SK-N-SH treated with all-trans-retinoic acid at 6 μM for 48 hours (cell line): ENCODE measurements at regions not wholly inside any gene's neighbourhood (a gene's known extent, or its start where the extent isn't known, plus 50 kb on each side); places are given as distances from the start of the nearest gene placed in this dataset.
A peak's percentile ranks its signal among the peaks of the same experiment; 100 is the strongest.

Source experiments
- ATAC-seq: fragments of 200-7000 bp; cut with Tn5 transposase; 3 replicates; pipeline ENCODE4 v1.9.1; 2020; ENCODE audit warnings: mild to moderate bottlenecking, moderate library complexity
- ARNTL ChIP-seq: fragments of 450-650 bp; formaldehyde crosslinking; IDR thresholded peaks from 2 replicates; pipeline ENCODE4 v1.5.0; 2020; ENCODE audit warnings: low read depth, mild to moderate bottlenecking, moderate library complexity, borderline replicate concordance
- BACH2 ChIP-seq: fragments of 250-450 bp; sonication (Bioruptor Pico); IDR thresholded peaks from 2 replicates; pipeline ENCODE4 v1.9.0; 2021; ENCODE audit warnings: mild to moderate bottlenecking, borderline replicate concordance
- CSDC2 ChIP-seq: fragments of 250-450 bp; sonication (Bioruptor Pico); IDR thresholded peaks from 2 replicates; pipeline ENCODE4 v1.5.0; 2020; ENCODE audit warnings: mild to moderate bottlenecking, moderate library complexity
- ESRRG ChIP-seq: fragments of 250-450 bp; sonication (Bioruptor Pico); IDR thresholded peaks from 2 replicates; pipeline ENCODE4 v1.6.1; 2021; ENCODE audit warnings: mild to moderate bottlenecking
- GLIS3 ChIP-seq: fragments of 250-450 bp; sonication (Bioruptor Pico); IDR thresholded peaks from 2 replicates; pipeline ENCODE4 v1.5.0; 2020; ENCODE audit warnings: mild to moderate bottlenecking, moderate library complexity
- ISL1 ChIP-seq: fragments of 250-450 bp; sonication (Bioruptor Pico); IDR thresholded peaks from 2 replicates; pipeline ENCODE4 v2.1.2; 2022; ENCODE audit warnings: mild to moderate bottlenecking, moderate library complexity
- OSR1 ChIP-seq: fragments of 250-450 bp; sonication (Bioruptor Pico); IDR thresholded peaks from 2 replicates; pipeline ENCODE4 v1.8.0; 2022; ENCODE audit warnings: moderate library complexity, mild to moderate bottlenecking, inconsistent platforms
- PATZ1 ChIP-seq: fragments of 250-450 bp; sonication (Bioruptor Pico); IDR thresholded peaks from 2 replicates; pipeline ENCODE4 v1.8.0; 2020; ENCODE audit warnings: mild to moderate bottlenecking, moderate library complexity, borderline replicate concordance
- POU6F1 ChIP-seq: fragments of 250-450 bp; sonication (Bioruptor Pico); IDR thresholded peaks from 2 replicates; pipeline ENCODE4 v1.8.0; 2021; ENCODE audit warnings: low read depth, mild to moderate bottlenecking, moderate library complexity, borderline replicate concordance
- PPARA ChIP-seq: fragments of 250-450 bp; sonication (Bioruptor Pico); IDR thresholded peaks from 2 replicates; pipeline ENCODE4 v1.5.0; 2020; ENCODE audit warnings: mild to moderate bottlenecking, borderline replicate concordance
- RARB ChIP-seq: fragments of 250-450 bp; sonication (Bioruptor Pico); IDR thresholded peaks from 2 replicates; pipeline ENCODE4 v1.8.0; 2021; ENCODE audit warnings: mild to moderate bottlenecking, moderate library complexity
- SNAI2 ChIP-seq: fragments of 250-450 bp; sonication (Bioruptor Pico); IDR thresholded peaks from 2 replicates; pipeline ENCODE4 v1.5.0; 2020; ENCODE audit warnings: mild to moderate bottlenecking, moderate library complexity
- TCF4 ChIP-seq: fragments of 250-450 bp; sonication (Bioruptor Pico); IDR thresholded peaks from 2 replicates; pipeline ENCODE4 v1.8.0; 2021; ENCODE audit warnings: mild to moderate bottlenecking, moderate library complexity, borderline replicate concordance
- TOX ChIP-seq: fragments of 250-450 bp; sonication (Bioruptor Pico); IDR thresholded peaks from 2 replicates; pipeline ENCODE4 v1.8.0; 2021; ENCODE audit warnings: mild to moderate bottlenecking, moderate library complexity, borderline replicate concordance
- TSHZ2 ChIP-seq: fragments of 250-450 bp; sonication (Bioruptor Pico); IDR thresholded peaks from 2 replicates; pipeline ENCODE4 v1.5.0; 2020; ENCODE audit warnings: mild to moderate bottlenecking, moderate library complexity
- ZC3H10 ChIP-seq: fragments of 250-450 bp; sonication (Bioruptor Pico); IDR thresholded peaks from 2 replicates; pipeline ENCODE4 v1.5.1; 2021; ENCODE audit warnings: mild to moderate bottlenecking, moderate library complexity
- ZFP3 ChIP-seq: fragments of 250-450 bp; sonication (Bioruptor Pico); IDR thresholded peaks from 2 replicates; pipeline ENCODE4 v1.5.0; 2020; ENCODE audit warnings: mild to moderate bottlenecking, moderate library complexity
- ZNF8 ChIP-seq: fragments of 450-650 bp; formaldehyde crosslinking; IDR thresholded peaks from 2 replicates; pipeline ENCODE4 v1.5.0; 2020; ENCODE audit warnings: mild to moderate bottlenecking, moderate library complexity

- TF ChIP-seq BACH2 (CRISPR knock-in tag), result no peak
- TF ChIP-seq ZNF8 (CRISPR knock-in tag), result no peak
- no peak for TF ChIP-seq RARB (CRISPR knock-in tag)
- TF ChIP-seq PPARA (CRISPR knock-in tag), result no peak
- TF ChIP-seq TCF4 (CRISPR knock-in tag), result no peak
- peak; percentile 19; the same call in 1 of the 3 replicates for ATAC-seq
Observed at GRCh38 chr13:47252627-47253026, 355.8 kb upstream of the HTR2A start.

- TF ChIP-seq RARB (CRISPR knock-in tag), result no peak
- no peak for TF ChIP-seq SNAI2 (CRISPR knock-in tag)
- TF ChIP-seq ZNF8 (CRISPR knock-in tag), result no peak
- TF ChIP-seq BACH2 (CRISPR knock-in tag), result no peak
- no peak for TF ChIP-seq POU6F1 (CRISPR knock-in tag)
- TF ChIP-seq PATZ1 (CRISPR knock-in tag), result no peak
- TF ChIP-seq ZFP3, result no peak
- no peak for TF ChIP-seq GLIS3 (CRISPR knock-in tag)
- TF ChIP-seq TCF4 (CRISPR knock-in tag), result no peak
- no peak for TF ChIP-seq ZC3H10 (CRISPR knock-in tag)
- TF ChIP-seq ESRRG (CRISPR knock-in tag), result no peak
- ATAC-seq, result peak; percentile 54; the same call in 2 of the 3 replicates
Observed at GRCh38 chr13:47251771-47252170, 354.9 kb upstream of the HTR2A start.

GRCh38 chr13:47250146-47250545 lies 353.3 kb upstream of the HTR2A start:
- TF ChIP-seq OSR1 (CRISPR knock-in tag), result no peak
- peak; percentile 28; the same call in 1 of the 2 replicates for TF ChIP-seq TOX (CRISPR knock-in tag)
- TF ChIP-seq ZC3H10 (CRISPR knock-in tag), result 0 out of 2 replicates have a peak, but pooled peaks have one; percentile 35
- ATAC-seq, result peak; percentile 76

GRCh38 chr13:47249266-47249665 lies 352.4 kb upstream of the HTR2A start:
- no peak for ATAC-seq
- TF ChIP-seq SNAI2 (CRISPR knock-in tag) (no peak), ZFP3 (no peak), POU6F1 (CRISPR knock-in tag) (no peak), TCF4 (CRISPR knock-in tag) (no peak), ZNF8 (CRISPR knock-in tag) (no peak)

GRCh38 chr13:47241446-47241845 lies 344.6 kb upstream of the HTR2A start:
- TF ChIP-seq ZC3H10 (CRISPR knock-in tag) (no peak), CSDC2 (CRISPR knock-in tag) (no peak), ARNTL (CRISPR knock-in tag) (no peak), PPARA (CRISPR knock-in tag) (no peak), ZFP3 (no peak), PATZ1 (CRISPR knock-in tag) (no peak), BACH2 (CRISPR knock-in tag) (no peak), ISL1 (CRISPR knock-in tag) (no peak), TSHZ2 (no peak), ZNF8 (CRISPR knock-in tag) (no peak)
- ATAC-seq, result no peak
